ENCODE measurements at regions not wholly inside any gene's neighbourhood (a gene's known extent, or its start where the extent isn't known, plus 50 kb on each side); places are given as distances from the start of the nearest gene placed in this dataset.
A peak's percentile ranks its signal among the peaks of the same experiment; 100 is the strongest.
"Not testable (repeated sequence)": the region's sequence is repeated elsewhere in the genome, so short reads cannot be mapped to it uniquely, and the experiment has no call there.

- peak; percentile 69 to 75 for ATAC-seq
- DNase-seq: no peak
- Histone ChIP-seq H3K27ac (ENCODE audit: low read length) (no peak overlapping the region), H3K9me3 (ENCODE audit: control insufficient read depth, low read length) (peaks cover 2% of the 10 kb centered on the region), H3K27me3 (ENCODE audit: control insufficient read depth, insufficient read depth) (no peaks in the 10 kb centered on the region), H3K4me3 (ENCODE audit: low read length) (no peak overlapping the region), H3K4me1 (ENCODE audit: control insufficient read depth, insufficient read depth, low read length) (no peaks in the 10 kb centered on the region)
- 4% methylated on average over 2 of the region's 2 CpGs for WGBS
- intact Hi-C loops (cut with DNase I): loop anchor here (5.0 to 10.0 kb wide), 8 partner anchors 127 to 647 kb away; partner anchors contain the start of gene CDC73 (in 1 of the 4)
Observed at GRCh38 chr1:192477630-192478029, 97.9 kb upstream of the RGS1 start.

DNA sequence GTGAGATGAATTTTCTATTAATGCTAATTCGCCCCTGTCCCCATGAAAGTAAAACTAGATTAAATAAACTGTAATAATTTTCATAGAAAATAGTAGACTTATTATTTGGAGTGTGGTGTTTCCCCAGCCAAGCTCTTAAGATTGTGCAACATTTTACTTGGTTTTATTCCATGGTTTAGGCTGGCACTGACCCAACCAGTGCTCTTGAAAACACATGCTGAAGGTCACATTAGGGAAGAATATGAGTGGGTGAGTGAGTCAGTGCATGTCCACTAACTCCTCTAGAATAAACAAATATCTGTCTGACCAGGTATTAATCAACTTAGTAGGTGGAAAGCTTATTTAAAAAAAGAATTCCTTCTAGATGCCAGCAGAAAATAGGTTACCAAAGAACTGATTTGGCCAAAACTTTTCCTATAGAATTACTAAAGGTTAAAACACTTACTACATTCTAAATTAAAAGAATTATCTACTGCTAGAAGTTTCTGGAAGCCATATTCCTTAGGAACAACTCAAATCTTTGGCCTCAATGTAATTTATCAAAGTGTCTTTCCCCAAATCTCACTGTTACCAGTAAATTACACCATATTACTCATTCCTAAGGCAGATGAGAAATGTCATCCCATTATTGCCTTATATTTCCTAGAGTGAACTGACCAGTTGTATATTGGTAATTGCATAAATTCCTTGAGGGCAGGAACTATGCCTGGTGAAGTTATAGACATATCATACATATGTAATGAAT, 89.7 kb upstream of the RGS1 start:
- WGBS: 55% methylated on average over 1 of the region's 1 CpG

GRCh38 chr1:192488058-192488457, 87.5 kb upstream of the RGS1 start:
- Histone ChIP-seq H3K27ac (ENCODE audit: low read length) (no peak overlapping the region), H3K4me1 (ENCODE audit: control insufficient read depth, insufficient read depth, low read length) (no peaks in the 10 kb centered on the region), H3K9me3 (ENCODE audit: control insufficient read depth, low read length) (no peaks in the 10 kb centered on the region), H3K27me3 (ENCODE audit: control insufficient read depth, insufficient read depth) (no peaks in the 10 kb centered on the region), H3K4me3 (ENCODE audit: low read length) (no peak overlapping the region)
- intact Hi-C loops (cut with DNase I): no loop called here
- ATAC-seq (no peak), DNase-seq (no peak)

More for the DNA sequence above, 89.7 kb upstream of the RGS1 start:
- intact Hi-C loops (cut with DNase I): no loop called here
- peak; percentile 92 to 97 for ATAC-seq
- Histone ChIP-seq H3K4me3 (ENCODE audit: low read length) (no peak overlapping the region), H3K9me3 (ENCODE audit: control insufficient read depth, low read length) (no peaks in the 10 kb centered on the region), H3K27me3 (ENCODE audit: control insufficient read depth, insufficient read depth) (no peaks in the 10 kb centered on the region), H3K27ac (ENCODE audit: low read length) (no peak overlapping the region), H3K4me1 (ENCODE audit: control insufficient read depth, insufficient read depth, low read length) (no peaks in the 10 kb centered on the region)
- DNase-seq: peak in 2 of 3 donors; percentile 57 to 75

DNA sequence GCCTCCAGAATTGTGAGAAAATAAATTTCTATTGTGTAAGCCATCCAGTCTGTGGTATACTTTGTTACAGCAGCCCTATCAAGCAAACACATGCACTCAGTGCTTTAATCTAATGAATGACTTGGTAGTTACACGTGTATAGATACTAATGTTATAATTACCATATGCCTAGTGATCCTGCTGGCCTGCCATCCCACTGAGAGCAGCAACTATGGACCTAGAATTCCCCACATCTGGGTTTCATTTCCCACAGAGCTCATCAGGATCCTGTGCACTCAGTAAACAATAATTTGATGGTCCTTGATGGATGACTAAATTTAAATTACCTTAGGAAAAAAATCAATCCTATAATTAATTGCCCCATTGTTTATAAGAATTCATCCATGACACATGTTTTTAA, 86.5 kb upstream of the RGS1 start:
- ATAC-seq: no peak
- intact Hi-C loops (cut with DNase I): no loop called here

GRCh38 chr1:192489748-192490147, 85.8 kb upstream of the RGS1 start:
- no peaks in the 10 kb centered on the region for H3K9me3 ChIP-seq (ENCODE audit: control insufficient read depth, low read length)
- no peaks in the 10 kb centered on the region for H3K27me3 ChIP-seq (ENCODE audit: control insufficient read depth, insufficient read depth)
- no peak overlapping the region for H3K4me3 ChIP-seq (ENCODE audit: low read length)
- H3K4me1 ChIP-seq (ENCODE audit: control insufficient read depth, insufficient read depth, low read length): no peaks in the 10 kb centered on the region
- 37% methylated on average over 2 of the region's 2 CpGs for WGBS
- no peak overlapping the region for H3K27ac ChIP-seq (ENCODE audit: low read length)
- intact Hi-C loops (cut with DNase I): loop anchor here in 1 of 4 donors (10.0 kb wide), 1 partner anchor 105 kb away; no protein-coding TSS in a partner anchor
- DNase-seq: peak; percentile 56 to 66 (median 62)
- ATAC-seq: peak; percentile 88 to 92

More for the DNA sequence above, 86.5 kb upstream of the RGS1 start:
- Histone ChIP-seq H3K4me1 (ENCODE audit: control insufficient read depth, insufficient read depth, low read length) (no peaks in the 10 kb centered on the region), H3K4me3 (ENCODE audit: low read length) (no peak overlapping the region), H3K27ac (ENCODE audit: low read length) (no peak overlapping the region), H3K27me3 (ENCODE audit: control insufficient read depth, insufficient read depth) (no peaks in the 10 kb centered on the region), H3K9me3 (ENCODE audit: control insufficient read depth, low read length) (no peaks in the 10 kb centered on the region)
- no peak for DNase-seq
- WGBS: 45% methylated on average over 1 of the region's 1 CpG

GRCh38 chr1:192491804-192492554, 83.6 kb upstream of the RGS1 start:
- H3K4me3 ChIP-seq (ENCODE audit: low read length): no peak overlapping the region
- no peaks in the 10 kb centered on the region for H3K27me3 ChIP-seq (ENCODE audit: control insufficient read depth, insufficient read depth)
- ATAC-seq: no peak
- 89% methylated on average over 2 of the region's 2 CpGs for WGBS
- H3K27ac ChIP-seq (ENCODE audit: low read length): no peak overlapping the region
- H3K4me1 ChIP-seq (ENCODE audit: control insufficient read depth, insufficient read depth, low read length): no peaks in the 10 kb centered on the region
- H3K9me3 ChIP-seq (ENCODE audit: control insufficient read depth, low read length): no peaks in the 10 kb centered on the region
- intact Hi-C loops (cut with DNase I): loop anchor here in 1 of 4 donors (10.0 kb wide), 1 partner anchor 103 kb away; no protein-coding TSS in a partner anchor
- no peak for DNase-seq

GRCh38 chr1:192493584-192493983, 82.0 kb upstream of the RGS1 start:
- intact Hi-C loops (cut with DNase I): loop anchor here in 1 of 4 donors (10.0 kb wide), 1 partner anchor 101 kb away; no protein-coding TSS in a partner anchor
- 91% methylated on average over 1 of the region's 1 CpG for WGBS
- no peaks in the 10 kb centered on the region for H3K27me3 ChIP-seq (ENCODE audit: control insufficient read depth, insufficient read depth)
- DNase-seq (no peak), ATAC-seq (no peak)
- no peaks in the 10 kb centered on the region for H3K4me1 ChIP-seq (ENCODE audit: control insufficient read depth, insufficient read depth, low read length)
- H3K4me3 ChIP-seq (ENCODE audit: low read length): no peak overlapping the region
- H3K9me3 ChIP-seq (ENCODE audit: control insufficient read depth, low read length): no peaks in the 10 kb centered on the region
- no peak overlapping the region for H3K27ac ChIP-seq (ENCODE audit: low read length)

DNA sequence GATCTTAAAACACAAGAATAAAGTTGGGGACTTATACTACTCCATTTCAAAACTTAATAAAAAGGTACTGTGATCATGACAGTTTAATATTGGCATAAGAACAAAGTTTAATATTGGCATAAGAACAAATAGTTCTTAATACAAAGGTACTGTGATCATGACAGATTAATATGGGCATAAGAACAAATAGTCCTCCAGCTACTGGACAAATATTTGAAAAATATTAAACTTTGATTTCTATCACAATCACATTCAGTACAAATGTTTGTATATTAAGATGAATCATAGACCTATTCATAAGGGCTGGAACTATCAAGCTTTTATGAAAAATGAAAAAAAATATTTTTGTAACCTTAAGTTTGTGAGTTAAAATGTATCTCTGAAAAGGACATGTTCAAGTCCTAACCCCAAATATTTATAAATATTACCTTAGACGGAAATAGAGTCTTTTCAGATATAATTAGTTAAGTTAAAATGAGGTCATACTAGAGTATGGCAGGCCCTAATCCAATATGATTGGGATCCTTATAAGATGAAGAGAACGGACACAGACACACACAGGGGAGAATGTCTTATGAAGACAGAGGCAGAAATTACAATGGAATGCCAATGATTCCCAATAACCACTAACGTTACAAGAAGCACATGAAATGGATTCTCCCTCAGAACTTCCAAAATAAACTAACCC, 79.1 kb upstream of the RGS1 start:
- DNase-seq (no peak), ATAC-seq (no peak)
- intact Hi-C loops (cut with DNase I): loop anchor here in 1 of 4 donors (10.0 kb wide), 1 partner anchor 98 kb away; no protein-coding TSS in a partner anchor
- Histone ChIP-seq H3K4me3 (ENCODE audit: low read length) (no peak overlapping the region), H3K4me1 (ENCODE audit: control insufficient read depth, insufficient read depth, low read length) (no peaks in the 10 kb centered on the region), H3K27me3 (ENCODE audit: control insufficient read depth, insufficient read depth) (no peaks in the 10 kb centered on the region), H3K9me3 (ENCODE audit: control insufficient read depth, low read length) (no peaks in the 10 kb centered on the region), H3K27ac (ENCODE audit: low read length) (no peak overlapping the region)
- WGBS: 81% methylated on average over 3 of the region's 3 CpGs

DNA sequence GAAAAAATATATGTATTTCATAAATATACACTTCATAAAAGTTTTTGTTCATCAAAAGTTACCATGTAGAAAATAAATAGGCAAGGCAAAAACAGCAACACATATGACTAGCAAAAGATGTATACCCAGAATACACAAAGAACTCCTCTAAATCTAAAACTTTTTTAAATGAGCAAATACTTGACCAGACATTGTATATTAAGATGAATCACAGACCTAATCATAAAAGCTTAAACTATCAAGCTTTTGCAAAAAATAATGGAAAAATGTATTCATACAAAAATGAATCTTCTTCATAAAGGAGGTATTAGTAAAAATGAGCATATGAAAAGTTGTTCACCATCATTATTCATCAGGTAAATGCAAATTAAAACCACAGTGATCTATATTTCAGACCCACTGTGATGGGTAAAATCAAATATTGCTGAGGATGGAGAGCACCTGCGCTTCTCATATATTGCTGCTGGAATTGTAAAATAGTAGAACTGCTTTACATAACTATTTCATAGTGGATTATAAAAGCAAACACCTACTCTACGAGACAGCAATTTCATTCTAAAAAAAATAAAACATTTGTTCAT, 78.3 kb upstream of the RGS1 start:
- H3K27ac ChIP-seq (ENCODE audit: low read length): no peak overlapping the region
- ATAC-seq (no peak), DNase-seq (no peak)
- intact Hi-C loops (cut with DNase I): loop anchor here in 1 of 4 donors (10.0 kb wide), 1 partner anchor 97 kb away; no protein-coding TSS in a partner anchor
- no peaks in the 10 kb centered on the region for H3K4me1 ChIP-seq (ENCODE audit: control insufficient read depth, insufficient read depth, low read length)
- H3K4me3 ChIP-seq (ENCODE audit: low read length): no peak overlapping the region
- 92% methylated on average over 2 of the region's 2 CpGs for WGBS
- H3K27me3 ChIP-seq (ENCODE audit: control insufficient read depth, insufficient read depth): no peaks in the 10 kb centered on the region
- no peaks in the 10 kb centered on the region for H3K9me3 ChIP-seq (ENCODE audit: control insufficient read depth, low read length)

DNA sequence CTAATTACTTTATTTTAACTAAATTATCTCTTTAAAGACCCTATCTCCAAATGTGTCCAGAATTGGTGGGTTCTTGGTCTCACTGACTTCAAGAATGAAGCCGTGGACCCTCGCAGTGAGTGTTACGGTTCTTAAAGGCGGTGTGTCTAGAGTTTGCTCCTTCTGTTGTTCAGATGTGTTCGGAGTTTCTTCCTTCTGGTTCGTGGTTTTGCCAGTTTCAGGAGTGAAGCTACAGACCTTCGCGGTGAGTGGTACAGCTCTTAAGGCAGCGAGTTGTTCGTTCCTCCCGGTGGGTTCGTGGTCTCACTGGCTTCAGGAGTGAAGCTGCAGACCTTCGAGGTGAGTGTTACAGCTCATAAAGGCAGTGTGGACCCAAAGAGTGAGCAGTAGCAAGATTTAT, 77.5 kb upstream of the RGS1 start:
- ATAC-seq; H3K4me3 ChIP-seq (ENCODE audit: low read length); H3K27me3 ChIP-seq (ENCODE audit: control insufficient read depth, insufficient read depth); H3K9me3 ChIP-seq (ENCODE audit: control insufficient read depth, low read length); H3K27ac ChIP-seq (ENCODE audit: low read length); DNase-seq; H3K4me1 ChIP-seq (ENCODE audit: control insufficient read depth, insufficient read depth, low read length): not testable (repeated sequence)
- WGBS: 95% methylated on average over 13 of the region's 13 CpGs
- intact Hi-C loops (cut with DNase I): loop anchor here in 1 of 4 donors (10.0 kb wide), 1 partner anchor 97 kb away; no protein-coding TSS in a partner anchor
